Stimulated activated naive CD8-positive, alpha-beta T cell treated with anti-CD3 and anti-CD28 coated beads, Interleukin-15, amount 100 ng/mL, for 72 hours (primary cell): ENCODE measurements at regions not wholly inside any gene's neighbourhood (a gene's known extent, or its start where the extent isn't known, plus 50 kb on each side); places are given as distances from the start of the nearest gene placed in this dataset.
A peak's percentile ranks its signal among the peaks of the same experiment; 100 is the strongest.
"Not testable (repeated sequence)": the region's sequence is repeated elsewhere in the genome, so short reads cannot be mapped to it uniquely, and the experiment has no call there.

Experiments used
- ATAC-seq: fragments of 150-1000 bp; cut with Tn5 transposase; 2 replicates; pipeline ENCODE4 v1.10.0; 2021; ENCODE audit warnings: mild to moderate bottlenecking, moderate library complexity
- DNase-seq, 2 donors: peaks; one replicate each; pipeline ENCODE4 v3.0.0; 2021 to 2022
- H3K27ac Mint-ChIP-seq, 2 donors: one replicate each; pipeline ENCODE4 v1.8.0; 2022; ENCODE audit warnings: mild to moderate bottlenecking in 2 of 2, mixed read lengths in 2 of 2, moderate library complexity in 2 of 2
- H3K27me3 Mint-ChIP-seq: one replicate; pipeline ENCODE4 v1.8.0; 2022; ENCODE audit warnings: mixed read lengths
- H3K4me1 Mint-ChIP-seq: one replicate; pipeline ENCODE4 v1.8.0; 2022; ENCODE audit warnings: mild to moderate bottlenecking, mixed read lengths
- H3K4me3 Mint-ChIP-seq, 2 donors: one replicate each; pipeline ENCODE4 v1.8.0; 2022; ENCODE audit warnings: mild to moderate bottlenecking in 2 of 2, mixed read lengths in 2 of 2, moderate library complexity in 1 of 2
- H3K9me3 Mint-ChIP-seq, 2 donors: one replicate each; pipeline ENCODE4 v1.8.0; 2022; ENCODE audit warnings: mixed read lengths in 2 of 2

DNA sequence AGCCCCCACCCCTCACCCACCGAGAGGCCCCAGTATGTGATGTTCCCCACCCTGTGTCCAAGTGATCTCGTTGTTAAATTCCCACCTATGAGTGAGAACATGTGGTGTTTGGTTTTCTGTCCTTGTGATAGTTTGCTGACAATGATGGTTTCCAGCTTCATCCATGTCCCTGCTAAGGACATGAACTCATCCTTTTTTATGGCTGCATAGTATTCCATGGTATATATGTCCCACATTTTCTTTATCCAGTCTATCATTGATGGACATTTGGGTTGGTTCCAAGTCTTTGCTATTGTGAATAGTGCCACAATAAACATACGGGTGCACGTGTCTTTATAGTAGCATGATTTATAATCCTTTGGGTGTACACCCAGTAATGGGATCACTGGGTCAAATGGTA, 79.2 kb downstream of the PXDC1 start:
- not testable (repeated sequence) for H3K27ac Mint-ChIP-seq, H3K4me1 Mint-ChIP-seq, H3K4me3 Mint-ChIP-seq, DNase-seq, ATAC-seq, H3K27me3 Mint-ChIP-seq
- H3K9me3 Mint-ChIP-seq, result peaks cover 30 to 45% of the 10 kb centered on the region in 2 donors

DNA sequence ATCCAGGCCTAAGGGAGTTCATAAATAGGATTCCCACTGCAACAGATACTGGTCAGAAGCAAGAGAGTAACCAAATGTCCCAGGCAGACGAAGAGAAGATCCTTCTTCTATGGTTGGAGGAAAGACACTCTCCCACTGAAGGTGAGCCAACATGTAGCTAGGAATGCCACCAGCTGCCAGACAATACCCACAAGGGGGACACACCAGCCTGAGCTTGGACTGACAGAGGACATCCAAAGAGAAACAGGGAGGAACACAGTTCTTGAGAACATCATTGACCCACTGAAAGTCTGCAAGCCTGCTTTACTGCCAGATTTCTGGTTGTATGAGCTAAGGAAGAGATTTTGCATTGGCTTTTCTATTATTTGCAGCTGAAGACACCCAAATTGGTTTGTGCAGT, 80.1 kb downstream of the PXDC1 start:
- no peaks in the 10 kb centered on the region for H3K27me3 Mint-ChIP-seq
- H3K9me3 Mint-ChIP-seq, result peaks cover 28 to 43% of the 10 kb centered on the region in 2 donors
- H3K27ac Mint-ChIP-seq, result no peak overlapping the region
- DNase-seq (no peak), ATAC-seq (no peak)
- H3K4me1 Mint-ChIP-seq, result no peaks in the 10 kb centered on the region
- H3K4me3 Mint-ChIP-seq, result no peak overlapping the region

DNA sequence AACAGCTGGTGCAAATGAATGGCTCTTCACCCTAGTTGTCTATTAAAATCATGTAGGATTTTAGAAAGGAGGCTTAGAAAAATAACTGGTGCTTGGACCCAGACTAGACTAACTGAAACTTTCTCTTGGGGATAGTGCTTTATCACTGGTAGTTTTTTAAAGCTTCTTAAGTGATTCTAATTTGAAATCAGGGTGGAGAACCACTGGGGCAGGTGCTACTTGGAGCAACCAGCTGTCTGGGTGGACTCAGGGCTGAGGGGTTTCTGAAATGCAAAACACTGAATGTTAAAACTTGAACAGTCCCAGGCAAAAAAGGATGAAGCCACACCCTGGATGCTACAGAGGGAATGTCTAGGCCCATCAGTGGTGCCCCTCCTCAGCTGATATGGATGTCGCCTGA, 81.2 kb downstream of the PXDC1 start:
- Mint-ChIP-seq H3K4me3 (no peak overlapping the region), H3K27me3 (no peaks in the 10 kb centered on the region), H3K9me3 (peaks cover 28 to 40% of the 10 kb centered on the region in 2 donors), H3K27ac (peak overlapping the region in 1 of 2 donors; percentile 23), H3K4me1 (no peaks in the 10 kb centered on the region)
- no peak for DNase-seq
- no peak for ATAC-seq

DNA sequence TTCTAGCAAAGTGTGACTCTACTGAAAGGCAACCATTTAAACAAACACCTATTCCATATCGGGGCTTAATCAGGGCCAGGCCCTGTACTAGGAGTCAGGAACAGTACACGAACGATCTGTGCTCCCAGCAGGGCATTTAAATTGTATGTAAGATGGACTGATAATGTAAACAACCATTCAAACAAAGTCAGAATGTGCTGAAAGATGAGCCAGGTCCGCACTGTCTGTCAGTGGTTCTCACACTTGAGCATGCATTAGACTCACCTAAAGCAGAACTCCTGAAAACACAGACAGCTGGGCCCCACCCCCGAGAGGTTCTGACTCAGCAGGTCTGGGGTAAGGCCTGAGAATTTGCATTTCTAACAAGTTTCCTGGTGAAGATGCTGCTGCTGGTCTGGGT, 81.6 kb downstream of the PXDC1 start:
- Mint-ChIP-seq H3K4me1 (no peaks in the 10 kb centered on the region), H3K9me3 (peaks cover 28 to 35% of the 10 kb centered on the region in 2 donors)
- no peak for ATAC-seq

DNA sequence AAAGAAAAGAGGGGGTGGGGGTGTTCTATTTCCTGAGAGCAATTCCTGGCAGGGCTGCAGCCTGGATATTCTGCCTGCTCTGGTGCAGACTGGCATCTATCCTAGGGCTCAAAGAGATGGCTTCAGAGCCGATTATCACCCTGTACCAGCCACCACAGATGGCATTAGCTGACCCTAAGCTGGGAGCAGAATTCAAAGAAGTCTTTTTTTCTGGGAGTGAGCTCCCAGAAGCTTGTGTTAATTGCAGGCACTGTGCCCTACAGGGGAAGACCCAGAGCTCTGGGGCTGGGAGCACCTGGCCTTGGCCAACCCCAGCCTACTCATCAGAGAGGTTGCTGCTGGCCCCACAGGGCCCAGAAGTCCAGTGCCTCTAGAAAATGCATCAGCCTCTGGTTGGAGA, 85.9 kb downstream of the PXDC1 start:
- no peak overlapping the region for H3K27ac Mint-ChIP-seq
- no peak overlapping the region for H3K4me3 Mint-ChIP-seq
- no peaks in the 10 kb centered on the region for H3K27me3 Mint-ChIP-seq
- H3K4me1 Mint-ChIP-seq, result no peaks in the 10 kb centered on the region
- H3K9me3 Mint-ChIP-seq, result peaks cover 15 to 20% of the 10 kb centered on the region in 2 donors
- DNase-seq, result no peak
- no peak for ATAC-seq

More for the DNA sequence above, 81.6 kb downstream of the PXDC1 start:
- Mint-ChIP-seq H3K27ac (no peak overlapping the region), H3K4me3 (no peak overlapping the region), H3K27me3 (no peaks in the 10 kb centered on the region)
- no peak for DNase-seq

DNA sequence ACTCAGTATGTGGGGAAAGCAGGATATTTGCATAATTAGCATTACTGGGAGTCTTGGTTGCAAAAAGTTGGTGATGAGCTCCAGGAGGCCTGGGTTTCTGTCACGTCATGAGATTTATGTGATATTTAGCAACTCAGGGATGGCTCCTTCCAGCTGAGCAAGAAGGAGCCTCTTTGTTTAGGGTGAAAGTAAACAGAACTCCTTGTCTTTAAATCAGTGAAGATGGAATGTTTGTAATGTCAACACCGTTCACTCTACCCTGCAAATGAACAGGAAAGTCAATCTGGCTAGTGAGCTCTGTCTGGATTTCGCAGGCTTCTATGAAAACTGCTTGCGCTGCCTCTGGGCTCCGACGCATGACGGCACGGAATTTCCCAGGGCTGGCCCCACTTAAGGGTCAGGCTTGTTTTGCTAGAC, 86.9 kb downstream of the PXDC1 start:
- Mint-ChIP-seq H3K27me3 (no peaks in the 10 kb centered on the region), H3K27ac (no peak overlapping the region), H3K9me3 (peaks cover 15 to 20% of the 10 kb centered on the region in 2 donors), H3K4me1 (no peaks in the 10 kb centered on the region), H3K4me3 (no peak overlapping the region)
- DNase-seq (no peak), ATAC-seq (no peak)

DNA sequence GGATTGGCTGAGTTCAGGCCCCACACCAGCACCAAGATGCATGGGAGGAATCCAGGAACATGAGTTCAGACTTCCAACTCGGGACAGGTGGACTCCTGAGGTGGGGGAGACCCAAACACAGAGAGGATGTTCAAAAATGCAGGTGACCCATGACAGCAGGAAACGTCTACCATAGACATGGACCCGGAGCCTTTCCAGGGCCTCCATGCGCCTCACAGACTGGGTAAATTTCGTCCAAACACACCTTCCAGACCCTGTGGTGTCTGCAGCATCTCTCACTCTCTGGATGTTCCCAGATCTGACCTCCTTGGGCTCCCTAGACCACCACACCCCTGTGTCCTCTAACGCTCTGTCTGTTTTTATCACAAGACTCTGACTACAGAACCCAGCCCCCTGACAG, 87.7 kb downstream of the PXDC1 start:
- no peaks in the 10 kb centered on the region for H3K27me3 Mint-ChIP-seq
- ATAC-seq, result no peak

DNA sequence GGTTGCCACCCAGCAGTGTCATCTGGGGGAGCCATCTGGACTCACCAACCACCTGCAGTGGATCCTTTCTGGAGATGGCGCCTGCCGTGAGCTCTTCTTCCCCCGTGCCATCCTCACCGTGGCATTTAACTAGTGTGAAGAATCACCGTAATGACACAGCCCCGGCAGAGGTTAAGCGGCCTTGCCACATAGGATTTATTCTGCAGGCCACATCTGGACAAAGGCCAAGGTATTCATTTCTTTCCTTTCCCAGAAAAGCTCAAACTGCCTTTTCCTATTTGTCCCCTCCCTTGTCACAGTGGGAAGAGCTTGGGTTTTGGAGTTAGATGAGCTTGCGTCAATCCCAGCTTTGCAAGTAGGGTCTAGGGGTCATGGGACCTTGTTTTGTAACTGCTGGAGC, 88.4 kb downstream of the PXDC1 start:
- ATAC-seq (no peak), DNase-seq (no peak)
- H3K27me3 Mint-ChIP-seq, result no peaks in the 10 kb centered on the region
- H3K27ac Mint-ChIP-seq, result no peak overlapping the region
- no peak overlapping the region for H3K4me3 Mint-ChIP-seq
- H3K4me1 Mint-ChIP-seq, result no peaks in the 10 kb centered on the region
- H3K9me3 Mint-ChIP-seq, result peaks cover 10 to 14% of the 10 kb centered on the region in 2 donors

More for the DNA sequence above, 87.7 kb downstream of the PXDC1 start:
- no peak overlapping the region for H3K27ac Mint-ChIP-seq
- DNase-seq, result no peak
- no peaks in the 10 kb centered on the region for H3K4me1 Mint-ChIP-seq
- H3K9me3 Mint-ChIP-seq, result peaks cover 10 to 14% of the 10 kb centered on the region in 2 donors
- H3K4me3 Mint-ChIP-seq, result no peak overlapping the region

DNA sequence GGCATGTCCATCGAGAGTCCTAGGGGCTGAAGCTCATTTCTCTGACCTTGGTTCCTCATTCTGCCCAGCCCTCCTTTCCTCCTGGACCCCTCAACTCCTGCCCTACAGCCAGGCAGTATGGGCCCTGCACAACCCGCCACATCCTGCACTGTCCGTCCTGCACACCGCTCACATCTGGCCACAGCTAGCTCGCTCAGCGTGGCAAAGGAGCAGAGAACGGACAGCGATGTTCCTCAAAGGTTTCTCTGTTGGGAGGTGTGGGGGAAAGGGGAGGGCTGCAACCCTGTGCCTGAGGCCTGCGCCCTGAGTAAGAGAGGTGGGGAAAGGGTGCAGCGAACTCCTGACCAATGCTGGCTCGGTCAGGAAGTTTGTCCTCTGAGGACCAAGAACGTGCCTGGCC, 90.1 kb downstream of the PXDC1 start:
- DNase-seq, result no peak
- no peak for ATAC-seq
- Mint-ChIP-seq H3K27me3 (no peaks in the 10 kb centered on the region), H3K4me3 (no peak overlapping the region), H3K4me1 (no peaks in the 10 kb centered on the region), H3K9me3 (peaks cover 5 to 6% of the 10 kb centered on the region in 2 donors), H3K27ac (peak overlapping the region in 1 of 2 donors; percentile 56)

DNA sequence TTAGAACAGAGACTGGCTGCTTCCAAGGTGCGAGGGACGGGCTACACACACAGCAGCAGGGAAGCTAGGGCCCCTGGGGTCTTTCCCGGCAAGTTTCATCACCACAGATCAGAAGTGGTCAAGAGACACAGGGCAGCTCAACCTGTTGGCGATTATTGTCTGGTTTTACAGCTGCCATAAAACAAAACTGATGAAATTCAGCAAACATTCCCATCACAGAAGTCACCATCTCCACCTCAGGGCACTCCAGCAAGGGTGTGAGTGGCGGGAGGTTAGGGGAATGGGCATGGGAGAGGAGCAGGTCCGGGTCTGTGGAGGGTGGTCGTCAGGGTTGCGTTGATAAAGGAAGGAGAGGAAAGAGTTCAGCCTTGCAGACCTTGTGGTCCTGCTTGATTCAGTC, 91.0 kb downstream of the PXDC1 start:
- Mint-ChIP-seq H3K27ac (no peak overlapping the region), H3K9me3 (no peaks in the 10 kb centered on the region), H3K4me1 (no peaks in the 10 kb centered on the region), H3K4me3 (no peak overlapping the region), H3K27me3 (no peaks in the 10 kb centered on the region)
- no peak for DNase-seq
- ATAC-seq, result no peak

DNA sequence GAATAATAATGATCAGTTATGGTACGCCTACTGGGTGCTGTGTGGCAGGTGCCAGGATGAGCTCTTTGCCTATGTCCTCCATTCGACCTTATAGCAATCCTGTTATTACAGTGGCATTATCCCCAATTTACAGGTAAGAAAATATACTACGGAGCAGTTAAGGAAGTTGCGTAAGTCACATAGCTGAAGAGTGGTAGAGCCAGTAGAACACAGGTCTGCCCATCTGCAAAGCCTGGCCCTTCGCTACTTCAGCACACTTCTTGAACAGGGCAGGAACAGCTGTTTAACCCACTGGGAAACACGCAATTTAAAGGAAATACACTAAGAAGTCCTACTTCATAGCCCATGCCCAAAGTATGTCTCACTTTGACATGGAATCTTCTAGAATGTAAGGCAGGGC, 91.8 kb downstream of the PXDC1 start:
- ATAC-seq (no peak), DNase-seq (no peak)
- no peaks in the 10 kb centered on the region for H3K27me3 Mint-ChIP-seq
- H3K4me3 Mint-ChIP-seq, result no peak overlapping the region
- no peaks in the 10 kb centered on the region for H3K9me3 Mint-ChIP-seq
- H3K27ac Mint-ChIP-seq, result no peak overlapping the region
- no peaks in the 10 kb centered on the region for H3K4me1 Mint-ChIP-seq

DNA sequence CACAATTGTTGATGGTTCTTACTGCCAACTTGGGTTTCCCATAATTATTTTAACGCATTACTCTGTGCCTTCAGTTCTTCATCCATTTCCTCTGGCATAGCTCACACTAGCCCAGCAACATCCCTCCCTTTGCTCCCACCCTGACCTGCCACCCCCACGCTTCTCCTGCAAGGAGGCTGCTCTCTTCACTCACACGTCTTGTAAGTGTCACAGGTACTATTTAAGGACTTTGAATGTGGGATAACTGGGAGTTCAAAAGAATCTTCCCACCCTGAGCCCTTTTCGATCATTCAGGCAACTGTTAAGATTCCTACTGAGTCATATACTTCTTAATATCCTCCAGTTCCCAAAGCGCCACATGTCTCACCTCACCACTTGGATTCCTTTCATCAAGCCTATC, 95.4 kb downstream of the PXDC1 start:
- H3K4me3 Mint-ChIP-seq, result no peak overlapping the region
- no peaks in the 10 kb centered on the region for H3K9me3 Mint-ChIP-seq
- H3K4me1 Mint-ChIP-seq, result no peaks in the 10 kb centered on the region

DNA sequence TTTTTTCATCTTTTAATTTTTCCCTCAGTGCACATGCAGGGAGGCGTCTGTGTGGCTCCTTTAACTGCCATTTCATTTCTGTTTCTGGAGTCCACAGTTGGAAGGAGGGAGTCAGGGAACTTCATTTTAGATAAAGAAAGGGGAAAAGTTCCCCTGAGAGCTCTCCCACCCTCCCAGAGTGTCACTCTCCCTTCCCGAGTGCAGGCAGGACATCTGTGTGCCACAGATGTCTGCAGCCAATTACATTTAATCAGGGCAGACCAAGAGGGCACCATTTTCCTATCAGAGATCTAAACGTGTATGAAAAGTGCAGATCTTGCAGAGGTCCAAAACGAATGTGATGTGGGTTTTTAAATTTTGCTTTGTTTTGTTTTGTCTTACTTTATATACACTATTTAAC, 96.6 kb downstream of the PXDC1 start:
- no peaks in the 10 kb centered on the region for H3K4me1 Mint-ChIP-seq
- ATAC-seq (no peak), DNase-seq (no peak)
- no peak overlapping the region for H3K4me3 Mint-ChIP-seq
- no peaks in the 10 kb centered on the region for H3K9me3 Mint-ChIP-seq
- peak overlapping the region in 1 of 2 donors; percentile 68 for H3K27ac Mint-ChIP-seq
- H3K27me3 Mint-ChIP-seq, result no peaks in the 10 kb centered on the region

More for the DNA sequence above, 95.4 kb downstream of the PXDC1 start:
- H3K27ac Mint-ChIP-seq, result no peak overlapping the region
- ATAC-seq (no peak), DNase-seq (no peak)
- no peaks in the 10 kb centered on the region for H3K27me3 Mint-ChIP-seq

DNA sequence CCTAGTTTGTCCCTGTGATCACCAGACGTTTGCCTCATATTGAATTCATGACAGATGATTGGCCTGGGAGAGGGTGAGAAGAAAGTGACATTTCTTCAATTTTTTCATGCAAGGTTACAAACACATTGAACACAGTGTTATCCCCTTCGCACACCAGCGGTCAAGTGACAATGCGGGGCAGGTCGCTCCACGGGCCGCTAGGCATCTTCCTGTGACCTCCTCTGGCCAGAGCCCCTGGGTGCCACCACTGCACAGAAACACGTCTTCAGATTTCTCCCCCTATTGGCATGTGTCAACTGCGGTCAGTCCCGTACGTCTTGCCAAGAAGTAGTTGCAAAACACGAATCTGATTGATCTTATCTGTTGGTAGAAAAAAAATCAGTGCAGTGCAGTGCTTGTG, 97.1 kb downstream of the PXDC1 start:
- no peaks in the 10 kb centered on the region for H3K4me1 Mint-ChIP-seq
- no peak overlapping the region for H3K4me3 Mint-ChIP-seq
- no peaks in the 10 kb centered on the region for H3K9me3 Mint-ChIP-seq
- no peak for DNase-seq
- H3K27ac Mint-ChIP-seq, result peak overlapping the region in 1 of 2 donors; percentile 68
- no peaks in the 10 kb centered on the region for H3K27me3 Mint-ChIP-seq
- ATAC-seq, result no peak

DNA sequence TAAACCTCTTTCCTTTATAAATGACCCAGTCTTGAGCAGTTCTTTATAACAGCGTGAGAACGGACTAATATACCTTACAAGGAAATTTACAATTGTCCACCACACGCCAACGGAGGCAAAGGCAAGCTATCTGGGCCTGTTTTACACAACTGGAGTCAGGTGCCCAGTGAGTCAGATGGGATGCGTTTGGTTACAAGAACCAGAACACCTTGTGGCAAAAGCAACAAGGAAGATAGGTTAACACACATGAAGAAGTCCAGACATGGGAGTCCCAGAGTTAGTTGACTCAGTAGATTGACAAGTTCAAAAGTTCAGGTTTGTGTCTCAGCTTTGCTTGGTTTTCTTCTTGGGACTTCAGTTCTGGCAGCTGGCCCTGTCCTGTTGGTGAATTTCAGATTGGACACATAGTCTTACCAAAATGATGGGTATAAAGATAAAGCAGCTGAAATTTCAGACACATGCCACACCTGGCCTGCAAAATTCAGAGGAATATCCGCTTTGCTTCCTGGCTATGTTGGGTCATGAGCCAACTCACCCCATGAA, 97.9 kb downstream of the PXDC1 start:
- peak overlapping the region in 1 of 2 donors; percentile 57 for H3K27ac Mint-ChIP-seq
- H3K9me3 Mint-ChIP-seq, result no peaks in the 10 kb centered on the region
- DNase-seq (no peak), ATAC-seq (no peak)
- H3K27me3 Mint-ChIP-seq, result no peaks in the 10 kb centered on the region
- H3K4me3 Mint-ChIP-seq, result no peak overlapping the region
- H3K4me1 Mint-ChIP-seq, result no peaks in the 10 kb centered on the region

DNA sequence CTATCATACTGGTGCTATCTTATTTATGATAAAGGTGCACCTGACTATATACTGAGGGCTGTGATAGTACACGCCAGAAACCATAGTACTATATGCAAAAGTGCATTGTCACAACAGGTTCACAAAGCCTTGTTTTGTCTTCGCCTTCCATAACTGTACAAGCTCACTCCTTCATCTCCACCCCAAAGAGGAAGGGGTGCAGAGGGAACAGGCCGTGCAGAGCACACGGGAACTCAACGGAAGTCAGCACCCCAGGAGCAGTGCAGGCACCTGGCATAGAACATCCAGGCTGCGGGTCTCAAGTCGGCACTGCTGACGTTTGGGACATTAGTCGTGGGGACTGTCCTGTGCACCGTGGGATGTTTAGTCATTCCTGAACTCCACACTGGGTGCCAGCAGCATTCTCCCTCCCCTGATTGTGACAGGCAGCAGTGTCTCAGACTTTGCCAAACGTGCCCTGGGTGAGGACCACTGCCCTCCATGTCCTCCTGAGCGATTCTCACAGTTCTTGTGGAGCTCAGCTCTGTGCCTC, 99.7 kb downstream of the PXDC1 start:
- DNase-seq (no peak), ATAC-seq (no peak)
- Mint-ChIP-seq H3K27me3 (no peaks in the 10 kb centered on the region), H3K4me3 (no peak overlapping the region), H3K9me3 (no peaks in the 10 kb centered on the region), H3K27ac (peak overlapping the region in 1 of 2 donors; percentile 68), H3K4me1 (no peaks in the 10 kb centered on the region)
